Stimulated activated CD4-positive, alpha-beta T cell treated with anti-CD3 and anti-CD28 coated beads, Interleukin-2, amount 100 ng/mL, for 24 hours (primary cell): ENCODE measurements at regions not wholly inside any gene's neighbourhood (a gene's known extent, or its start where the extent isn't known, plus 50 kb on each side); places are given as distances from the start of the nearest gene placed in this dataset.
"Not testable (repeated sequence)": the region's sequence is repeated elsewhere in the genome, so short reads cannot be mapped to it uniquely, and the experiment has no call there.

Experiments
- DNase-seq, 2 donors: peaks; one replicate each; pipeline ENCODE4 v3.0.0-alpha.2; 2020

DNA sequence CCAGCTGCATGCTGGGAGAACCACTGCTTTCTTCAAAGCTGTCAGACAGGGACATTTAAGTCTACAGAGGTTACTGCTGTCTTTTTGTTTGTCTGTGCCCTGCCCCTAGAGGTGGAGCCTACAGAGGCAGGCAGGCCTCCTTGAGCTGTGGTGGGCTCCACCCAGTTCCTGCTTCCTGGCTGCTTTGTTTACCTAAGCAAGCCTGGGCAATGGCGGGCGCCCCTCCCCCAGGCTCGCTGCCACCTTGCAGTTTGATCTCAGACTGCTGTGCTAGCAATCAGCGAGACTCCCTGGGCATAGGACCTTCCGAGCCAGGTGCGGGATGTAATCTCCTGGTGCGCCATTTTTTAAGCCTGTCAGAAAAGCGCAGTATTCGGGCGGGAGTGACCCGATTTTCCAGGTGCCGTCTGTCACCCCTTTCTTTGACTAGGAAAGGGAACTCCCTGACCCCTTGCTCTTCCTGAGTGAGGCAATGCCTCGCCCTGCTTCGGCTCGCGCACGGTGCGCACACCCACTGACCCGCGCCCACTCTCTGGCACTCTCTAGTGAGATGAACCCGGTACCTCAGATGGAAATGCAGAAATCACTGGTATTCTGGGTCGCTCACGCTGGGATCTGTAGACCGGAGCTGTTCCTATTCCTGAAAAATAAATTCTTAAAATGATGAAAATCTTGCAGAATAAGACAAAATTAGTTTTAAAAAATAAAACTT is 1022.9 kb downstream of the RAPGEF2 start:
- not testable (repeated sequence) for DNase-seq

DNA sequence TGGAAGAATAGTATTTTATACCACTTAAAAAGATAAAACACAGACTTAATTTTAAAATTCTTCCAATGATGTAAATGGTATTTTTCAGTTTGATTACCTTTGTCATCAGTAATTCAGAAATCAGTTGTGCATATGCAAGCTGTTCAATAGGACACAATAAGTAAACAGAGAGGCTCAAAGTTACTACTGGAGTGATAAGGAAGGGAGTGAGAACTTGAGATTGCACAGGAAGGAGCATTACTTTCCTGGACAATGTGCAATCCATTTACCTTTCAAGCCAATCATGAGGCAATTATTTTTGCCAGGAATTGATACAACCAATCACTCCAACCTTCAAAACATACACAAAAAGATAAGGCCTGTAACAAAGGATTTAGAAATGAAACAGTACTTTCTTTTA is 1024.3 kb downstream of the RAPGEF2 start:
- DNase-seq: no peak

DNA sequence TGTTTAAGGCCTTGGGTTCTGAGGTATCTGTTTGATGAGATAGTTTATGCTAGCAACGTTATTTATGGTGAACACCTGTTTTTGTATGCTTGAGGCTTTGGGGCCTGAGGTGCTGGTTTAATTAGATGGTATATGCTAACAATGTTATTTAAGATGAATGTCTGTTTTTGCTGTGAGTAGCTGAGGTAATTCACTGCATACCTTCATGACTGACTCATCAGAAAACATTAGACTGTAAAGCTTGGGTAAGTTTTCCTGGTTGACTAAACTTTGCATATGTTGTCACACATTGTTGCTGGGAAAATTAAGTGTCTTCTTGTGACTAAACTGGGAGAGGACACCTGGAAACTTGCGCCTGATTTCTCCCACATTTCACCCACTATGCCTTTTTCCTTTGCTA is 1026.6 kb downstream of the RAPGEF2 start:
- DNase-seq: no peak

DNA sequence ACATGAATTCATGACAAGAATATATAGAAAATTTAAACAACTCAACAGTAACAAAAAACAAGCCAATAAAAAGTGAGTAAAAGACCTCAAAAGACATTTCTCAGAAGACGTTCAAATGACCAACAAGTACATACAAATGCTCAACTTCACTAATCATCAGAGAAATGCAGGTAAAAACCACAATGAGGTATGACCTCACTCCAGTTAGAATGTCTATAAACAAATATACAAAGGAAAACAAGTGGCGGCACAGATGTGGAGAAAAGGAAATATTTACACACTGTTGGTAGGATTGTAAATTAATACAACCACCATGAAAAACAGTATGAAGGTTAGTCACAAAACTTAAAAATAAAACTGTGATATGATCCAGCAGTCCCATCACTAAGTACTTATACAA is 1033.1 kb downstream of the RAPGEF2 start:
- DNase-seq: no peak

DNA sequence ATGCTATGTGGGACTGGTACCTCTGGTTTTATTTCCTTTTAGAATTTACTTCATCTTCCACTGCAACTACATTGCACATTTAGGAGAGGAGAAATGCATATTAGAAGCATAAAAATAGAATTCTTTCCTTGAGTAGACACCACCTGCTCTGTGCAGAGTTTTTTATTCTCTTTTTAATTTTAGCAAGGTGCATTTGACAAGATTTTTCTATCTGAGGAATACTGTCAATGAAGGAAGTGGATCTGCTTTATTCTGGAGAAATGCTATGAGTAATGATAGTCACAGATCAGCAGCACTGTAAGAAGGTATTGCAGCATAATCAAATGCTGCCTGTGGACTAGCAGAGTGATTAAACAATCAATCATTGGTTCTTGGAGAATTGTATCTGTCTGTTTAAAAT is 1038.3 kb downstream of the RAPGEF2 start:
- no peak for DNase-seq

DNA sequence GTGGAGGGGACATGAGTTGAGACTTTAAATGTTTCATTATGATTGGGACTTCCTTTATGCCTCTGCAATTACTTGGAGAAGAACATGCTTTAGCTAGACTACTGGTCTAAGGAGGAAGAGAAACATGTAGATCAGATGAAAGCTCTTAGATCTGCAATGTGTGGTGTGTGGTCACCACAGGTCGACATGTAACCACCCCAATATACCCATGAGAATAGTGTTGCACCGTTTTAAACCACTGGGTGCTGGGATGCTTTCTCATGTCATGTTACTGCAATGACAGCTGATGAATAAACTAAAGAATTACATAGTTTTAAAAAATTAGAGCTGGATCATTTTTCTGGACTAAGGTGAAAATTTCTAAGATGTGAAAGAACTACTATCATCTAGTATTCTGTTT is 1039.7 kb downstream of the RAPGEF2 start:
- no peak for DNase-seq

DNA sequence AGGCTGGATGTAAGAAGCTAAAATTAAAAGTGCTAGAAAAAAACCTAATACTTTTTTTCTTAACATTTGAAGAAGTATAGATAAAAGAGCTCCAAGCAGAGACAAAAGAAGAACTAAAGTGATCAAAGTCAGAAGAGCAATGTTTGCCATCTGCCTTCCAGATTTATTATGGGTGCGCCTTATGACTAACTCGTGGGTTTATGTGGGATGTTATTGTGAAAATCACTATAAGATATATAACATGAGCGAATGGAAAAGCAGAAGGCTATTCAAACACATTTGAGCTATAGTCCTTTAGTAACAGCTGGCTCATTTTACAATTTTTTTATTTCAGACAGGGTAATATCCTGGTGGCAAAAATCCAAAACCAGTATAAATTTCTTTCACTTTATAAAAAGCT is 1040.7 kb downstream of the RAPGEF2 start:
- DNase-seq: no peak

DNA sequence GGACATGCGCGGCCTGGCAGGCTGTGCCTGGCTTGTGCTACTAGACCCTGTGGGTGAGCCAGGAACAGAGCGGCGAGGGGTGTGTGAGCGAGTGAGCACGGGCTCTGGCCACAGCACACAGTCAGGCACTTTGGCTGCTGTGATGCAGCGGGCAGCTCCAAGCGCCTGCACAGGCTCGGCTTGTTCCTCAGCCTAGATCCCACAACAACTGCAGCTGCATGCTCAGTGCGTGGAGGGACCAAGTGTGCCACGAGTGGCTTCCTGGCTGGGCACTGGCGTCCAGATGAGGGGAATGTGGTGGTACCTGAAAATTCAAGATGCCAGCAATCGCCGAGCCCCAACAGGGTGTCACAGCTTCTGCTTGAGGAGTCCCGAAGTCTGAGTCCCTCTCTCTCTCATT is 1056.6 kb downstream of the RAPGEF2 start:
- no peak for DNase-seq

DNA sequence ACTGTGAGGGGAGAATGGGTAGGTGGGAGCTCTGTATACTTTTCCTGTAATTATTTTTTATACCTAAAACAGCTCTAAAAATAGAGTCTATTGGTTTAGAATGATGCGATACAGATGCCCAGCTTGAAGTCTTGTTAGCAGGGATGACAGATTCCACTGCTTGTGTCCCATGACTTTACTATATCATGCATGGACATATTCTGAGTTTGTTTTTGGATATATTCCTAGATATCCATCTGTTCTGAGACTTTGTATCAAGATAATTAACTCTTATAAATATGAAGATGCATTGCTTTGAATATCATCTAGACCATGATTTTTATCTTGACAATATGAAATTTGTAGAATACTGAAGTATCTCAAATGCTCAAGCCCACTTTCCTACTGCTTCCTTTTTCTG is 1058.1 kb downstream of the RAPGEF2 start:
- DNase-seq: no peak

DNA sequence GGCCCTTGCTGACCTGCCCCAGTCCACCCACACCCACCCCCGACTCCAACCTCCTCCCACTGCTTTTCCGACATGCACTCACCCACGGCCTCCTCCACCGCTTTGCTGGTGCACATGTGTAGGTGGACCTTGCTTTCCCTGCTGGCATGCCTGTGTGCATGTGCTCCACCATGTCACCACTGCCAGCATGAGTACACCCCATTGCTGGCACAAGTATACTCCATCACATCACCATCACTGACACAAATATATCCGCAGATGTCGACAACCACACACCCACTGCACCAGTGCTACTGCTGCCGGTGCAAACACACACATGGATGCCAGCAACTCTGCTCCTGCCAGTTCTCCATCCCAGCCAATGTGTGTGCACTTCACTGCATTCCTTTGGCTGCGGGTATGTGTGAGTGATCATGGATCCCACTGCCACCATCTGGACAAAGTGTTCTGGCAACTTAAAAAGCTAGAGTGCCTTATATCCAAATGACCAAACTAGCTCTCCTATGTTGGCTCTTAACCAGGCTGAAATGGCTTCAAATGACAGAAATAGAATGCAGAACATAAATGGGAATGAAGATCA is 1072.3 kb downstream of the RAPGEF2 start:
- no peak for DNase-seq

DNA sequence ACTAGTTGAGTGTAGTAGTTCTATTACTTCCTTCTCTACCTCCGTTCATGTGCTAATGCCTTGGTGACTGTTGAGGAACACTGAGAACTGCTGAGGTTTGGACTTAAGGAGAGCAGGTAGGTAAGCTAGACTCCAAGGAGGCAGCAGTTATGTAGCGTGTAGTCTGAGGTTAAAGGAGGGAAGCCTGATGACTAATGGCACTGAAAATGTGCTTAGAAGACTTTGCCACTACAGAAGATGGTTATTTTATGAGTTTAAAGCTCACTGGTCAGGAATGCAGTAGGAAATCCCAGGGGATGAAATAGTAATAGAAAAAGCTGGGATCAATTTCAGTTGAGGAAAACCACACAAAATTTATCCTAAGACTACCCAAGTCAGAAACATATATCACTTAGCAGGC is 1077.3 kb downstream of the RAPGEF2 start:
- no peak for DNase-seq

DNA sequence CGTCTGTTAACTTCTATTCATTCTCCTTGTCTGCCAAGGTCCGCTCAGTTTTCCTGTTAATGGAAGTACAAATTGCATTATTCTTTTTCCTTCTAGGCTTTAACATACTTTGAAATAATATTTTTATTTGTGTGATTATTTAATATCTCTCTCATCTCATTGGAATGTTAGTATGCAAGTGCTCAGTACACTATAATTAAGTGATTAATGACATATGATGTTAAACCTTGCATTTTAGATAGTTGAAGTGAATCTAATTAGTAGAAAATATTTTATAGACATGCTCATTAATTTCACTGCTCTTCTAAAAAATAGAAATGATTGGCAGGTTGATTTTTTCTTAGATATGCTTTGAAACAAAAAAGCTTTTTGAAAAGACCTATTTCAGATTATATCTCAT is 1079.8 kb downstream of the RAPGEF2 start:
- no peak for DNase-seq

DNA sequence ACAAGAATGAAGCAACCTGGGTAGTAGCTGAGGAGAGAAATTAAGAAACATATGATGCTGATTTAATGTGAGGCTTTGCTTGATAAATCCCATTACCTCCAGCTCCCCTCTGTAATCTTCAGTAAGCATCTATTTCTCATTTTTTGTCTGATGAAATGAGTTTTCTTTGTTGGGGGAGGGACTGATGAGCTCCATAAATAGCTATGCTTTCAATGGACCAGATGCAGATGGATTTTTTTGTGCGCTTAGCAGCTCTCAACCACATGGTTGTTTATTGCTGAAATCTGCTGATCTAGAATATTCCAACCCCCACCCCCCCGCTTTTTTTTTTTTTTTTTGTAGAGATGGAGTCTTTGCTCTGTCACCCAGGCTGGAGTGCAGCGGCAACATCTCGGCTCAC is 1082.0 kb downstream of the RAPGEF2 start:
- no peak for DNase-seq

DNA sequence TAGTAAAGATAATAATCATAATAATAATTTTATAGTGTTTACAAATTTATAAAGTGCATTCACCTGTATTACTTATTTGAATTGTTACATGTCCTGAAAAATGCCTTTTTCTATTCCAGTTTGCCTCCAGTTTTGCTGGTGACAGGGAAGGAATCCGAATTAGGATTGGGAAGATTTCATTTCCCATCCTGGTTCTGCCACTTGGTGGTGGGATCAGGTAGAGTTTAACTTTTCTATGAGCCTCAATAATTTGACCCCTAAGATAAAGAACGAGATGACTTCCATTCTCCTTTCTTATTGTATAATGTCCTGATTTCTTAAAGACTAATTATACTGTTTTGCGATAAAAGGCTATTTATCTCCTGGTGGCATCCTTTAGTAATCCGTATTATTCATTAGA is 1090.9 kb downstream of the RAPGEF2 start:
- no peak for DNase-seq

DNA sequence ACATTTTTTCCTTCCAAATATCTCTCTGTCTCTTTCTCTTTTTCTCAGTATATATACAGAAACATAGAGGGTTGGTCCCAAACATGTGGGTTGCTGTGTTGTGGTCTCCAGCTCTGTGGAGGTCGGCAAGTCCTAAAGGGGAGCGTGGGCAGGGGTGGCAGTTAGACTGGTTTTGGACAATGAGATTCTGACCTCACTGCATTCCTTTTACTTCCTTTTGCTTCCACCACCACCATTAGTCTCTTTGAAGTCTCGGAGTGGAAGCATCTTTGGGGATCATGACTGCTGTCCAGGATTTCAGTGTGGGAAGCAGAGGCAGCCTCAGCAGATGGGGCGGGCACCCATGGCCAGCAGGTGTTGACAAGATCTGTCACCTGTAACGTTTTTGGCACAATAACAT is 1091.8 kb downstream of the RAPGEF2 start:
- no peak for DNase-seq

DNA sequence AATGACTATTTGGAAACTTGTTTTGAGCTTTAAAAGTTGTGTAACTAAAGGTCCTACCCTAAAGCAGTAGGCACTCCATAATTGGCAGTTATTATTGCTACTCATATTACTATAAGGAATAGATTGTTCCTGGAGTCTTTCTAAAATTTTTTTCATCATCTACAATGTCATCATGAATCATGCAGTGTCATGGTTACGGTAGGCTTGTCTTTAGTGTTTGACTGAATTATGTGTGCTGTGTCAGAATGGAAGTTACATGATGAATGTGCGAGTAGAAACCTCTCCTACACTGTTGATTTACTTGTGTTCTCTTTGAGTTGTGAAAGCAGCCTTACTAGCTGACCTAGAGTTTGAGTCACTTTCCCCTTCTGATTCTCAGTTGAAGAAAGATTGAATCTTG is 1099.9 kb downstream of the RAPGEF2 start:
- no peak for DNase-seq

DNA sequence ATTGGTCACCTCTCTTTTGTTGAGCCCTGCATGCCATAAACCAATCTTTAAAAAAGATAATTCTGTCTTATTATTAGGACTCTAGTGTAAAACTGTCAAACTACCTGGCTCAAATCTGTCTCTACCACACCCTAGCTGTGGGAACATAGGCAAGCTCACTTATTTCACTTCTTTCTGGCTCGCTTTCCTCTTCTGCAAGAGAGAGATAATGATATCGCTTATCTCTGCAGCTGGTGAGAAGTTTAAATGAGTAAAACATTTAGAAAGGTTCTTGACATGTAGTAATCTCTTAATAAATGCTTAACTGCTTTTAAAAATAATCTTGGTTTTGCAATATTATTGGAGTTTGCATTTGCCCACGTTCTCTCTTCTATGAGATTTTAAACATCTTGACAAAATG is 1109.2 kb downstream of the RAPGEF2 start:
- no peak for DNase-seq

DNA sequence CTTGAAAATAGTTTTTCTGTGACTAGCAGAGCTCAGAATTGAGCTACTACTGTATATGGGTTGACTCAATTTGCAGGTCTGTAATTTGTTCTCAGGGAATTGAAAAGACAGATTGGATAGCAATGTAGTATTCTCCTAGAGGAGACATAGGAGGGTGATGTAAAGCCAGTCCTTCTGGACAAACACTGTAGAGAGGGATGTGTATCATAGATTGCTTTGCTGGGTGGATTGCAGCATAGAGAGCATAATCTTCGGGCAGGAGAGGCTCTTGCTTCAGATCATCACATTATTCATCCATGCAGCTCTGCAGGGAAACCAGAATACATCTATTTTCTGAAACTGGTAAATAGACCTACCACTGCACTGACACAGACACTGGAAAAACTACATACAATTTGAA is 1110.5 kb downstream of the RAPGEF2 start:
- DNase-seq: no peak

DNA sequence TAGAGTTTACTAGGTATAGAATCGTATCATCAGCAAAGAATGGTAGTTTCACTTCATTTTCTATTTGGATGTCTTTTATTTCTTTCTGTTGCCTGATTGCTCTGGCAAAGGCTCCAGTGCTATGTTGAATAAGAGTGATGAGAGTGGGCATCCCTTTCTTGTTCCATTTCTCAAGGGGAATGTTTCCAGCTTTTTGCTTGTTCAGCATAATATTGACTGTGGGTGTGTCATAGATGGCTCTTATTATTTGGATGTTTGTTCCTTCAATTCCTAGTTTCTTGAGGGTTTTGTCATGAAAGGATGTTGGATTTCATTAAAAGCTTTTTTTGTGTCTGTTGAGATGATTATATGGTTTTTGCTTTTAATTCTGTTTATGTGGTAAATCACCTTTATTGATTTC is 1114.5 kb downstream of the RAPGEF2 start:
- DNase-seq: no peak

DNA sequence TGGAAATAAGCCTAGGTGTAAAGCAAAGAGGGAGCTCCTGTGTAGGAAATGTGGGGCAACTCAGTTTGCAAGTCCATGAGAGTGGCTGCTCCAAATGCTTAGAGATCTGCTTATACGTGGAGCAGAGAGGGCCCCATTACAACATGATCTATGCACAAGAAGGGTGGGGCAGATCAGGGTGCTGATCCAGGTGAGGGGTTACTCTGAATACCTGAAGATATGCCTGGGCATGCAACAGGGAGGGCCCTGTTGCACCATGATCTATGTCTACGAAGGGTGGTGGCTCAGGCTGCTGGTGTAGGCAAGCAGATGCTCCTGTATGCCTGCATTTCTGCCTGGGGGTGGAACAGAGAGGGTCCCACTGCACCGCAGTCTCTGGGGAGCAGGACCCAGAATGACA is 1121.2 kb downstream of the RAPGEF2 start:
- DNase-seq: no peak

DNA sequence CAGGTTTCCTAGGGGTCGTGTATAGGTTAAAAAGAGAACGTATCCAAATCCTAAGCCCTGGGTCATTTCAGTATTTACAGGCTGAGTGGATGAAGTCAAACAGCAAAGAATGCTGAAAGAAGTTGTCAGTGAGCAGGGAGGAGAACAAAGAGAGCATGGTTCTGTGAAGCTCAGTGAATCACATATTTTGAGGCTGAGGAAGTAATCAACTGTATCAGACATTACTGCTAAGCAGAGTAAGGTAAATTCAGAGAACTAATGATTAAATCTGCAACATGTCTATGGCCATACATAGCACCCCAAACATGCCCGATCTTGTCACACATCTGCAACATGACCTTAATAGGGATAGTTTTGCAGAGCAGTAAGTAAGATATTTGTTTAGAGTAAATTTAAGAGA is 1130.3 kb downstream of the RAPGEF2 start:
- no peak for DNase-seq

DNA sequence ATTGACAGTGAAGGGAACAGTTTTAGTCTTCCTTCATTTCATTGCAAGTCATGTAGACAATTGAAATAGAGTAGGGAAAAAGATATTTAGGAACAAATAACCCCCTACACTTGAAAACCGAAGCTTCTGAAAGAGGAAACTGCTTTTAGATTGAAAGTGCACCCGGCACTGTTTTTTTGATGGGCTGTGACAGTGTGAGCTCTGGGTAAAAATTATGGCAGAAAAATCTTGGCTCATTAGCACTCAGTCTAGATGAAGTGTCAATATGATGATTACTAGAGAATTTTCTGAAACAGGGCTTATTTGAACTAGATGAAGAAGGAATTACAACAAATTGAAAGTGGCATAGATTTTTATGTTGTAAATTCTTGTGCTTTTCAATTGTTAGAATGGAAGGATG is 1132.4 kb downstream of the RAPGEF2 start:
- no peak for DNase-seq

DNA sequence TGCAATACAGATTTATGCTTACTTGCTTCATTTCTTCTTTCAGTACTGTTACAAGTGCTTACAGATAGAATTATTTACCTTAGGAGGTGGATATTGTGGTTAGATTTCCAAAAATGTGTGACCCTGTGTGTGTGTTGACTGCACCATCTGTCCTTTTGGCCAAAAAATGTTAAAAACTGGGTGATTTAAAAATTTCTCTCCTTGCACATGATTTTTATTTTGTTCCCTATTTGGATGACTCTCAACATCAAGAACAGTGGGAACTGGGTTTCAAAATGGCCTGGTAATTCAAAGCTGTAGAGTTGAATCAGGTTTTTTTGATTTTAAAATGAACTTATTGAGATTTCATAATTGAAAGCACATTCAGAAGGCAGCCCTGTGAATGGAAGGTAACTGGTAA is 1132.9 kb downstream of the RAPGEF2 start:
- DNase-seq: no peak

DNA sequence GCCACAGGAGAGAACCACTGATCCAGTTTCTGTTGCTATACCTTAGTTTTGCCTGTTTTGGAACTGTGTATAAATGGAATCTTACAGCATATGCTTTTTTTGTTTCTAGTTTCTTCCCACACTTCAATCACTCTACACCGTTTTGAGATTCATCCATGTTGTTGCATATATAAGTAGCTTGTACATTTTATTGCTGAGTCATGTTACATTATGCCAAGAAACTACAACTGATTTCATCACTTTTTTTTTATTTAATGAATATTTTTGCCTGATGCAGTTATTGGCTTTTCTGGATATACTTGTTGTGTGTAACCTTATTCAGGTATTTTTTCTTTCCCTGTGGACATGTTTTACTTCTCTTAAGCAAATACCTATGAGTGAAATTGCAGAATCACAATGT is 1135.9 kb downstream of the RAPGEF2 start:
- no peak for DNase-seq

DNA sequence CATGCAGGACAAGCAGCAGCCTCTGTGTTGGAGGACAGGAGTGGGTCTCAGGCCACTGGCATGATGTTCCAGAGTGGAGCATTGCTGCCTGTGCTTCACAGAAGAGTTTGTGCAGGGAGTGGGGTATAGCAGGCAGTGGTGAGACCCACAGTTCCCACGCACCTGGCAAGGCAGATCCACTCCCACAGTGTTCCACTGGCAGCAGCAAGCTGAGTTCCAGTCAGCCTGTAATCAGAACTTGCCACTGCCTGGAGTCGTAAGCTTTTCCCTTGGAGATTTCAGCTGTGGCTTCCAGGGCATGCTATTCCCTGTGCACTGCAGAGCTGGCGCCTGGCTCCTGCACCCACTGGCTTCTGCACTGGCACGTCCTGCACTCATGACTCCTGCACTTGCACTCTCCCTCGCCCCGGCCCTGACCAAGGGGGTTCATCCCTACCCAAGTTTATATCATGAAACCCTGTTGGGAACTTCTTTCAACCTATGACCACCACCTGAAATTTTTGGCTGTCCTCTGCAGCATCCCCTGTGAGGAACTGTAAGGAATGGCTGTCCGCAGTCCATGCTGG is 1144.3 kb downstream of the RAPGEF2 start:
- DNase-seq: no peak
